Gastrocnemius medialis (tissue), 4 donors: ENCODE measurements at regions not wholly inside any gene's neighbourhood (a gene's known extent, or its start where the extent isn't known, plus 50 kb on each side); places are given as distances from the start of the nearest gene placed in this dataset.

Source experiments
- CTCF ChIP-seq, 5 experiments: fragments of 450-650 bp in 3 of 5; fragments of 200-600 bp in 2 of 5; sonication (generic) in 2 of 5; IDR thresholded peaks in 4 of 5; conservative IDR thresholded peaks in 1 of 5; 1 replicate in 4 of 5; 2 replicates in 1 of 5; pipeline ENCODE4 v1.5.1; 2016 to 2019; ENCODE audit warnings: antibody characterized with exemption in 5 of 5, mild to moderate bottlenecking in 3 of 5, moderate library complexity in 3 of 5
- POLR2A ChIP-seq, 2 donors: fragments of 450-650 bp; IDR thresholded peaks; one replicate each; pipeline ENCODE4 v1.6.1; 2017; ENCODE audit warnings: antibody characterized with exemption in 2 of 2, mild to moderate bottlenecking in 2 of 2, moderate library complexity in 2 of 2

DNA sequence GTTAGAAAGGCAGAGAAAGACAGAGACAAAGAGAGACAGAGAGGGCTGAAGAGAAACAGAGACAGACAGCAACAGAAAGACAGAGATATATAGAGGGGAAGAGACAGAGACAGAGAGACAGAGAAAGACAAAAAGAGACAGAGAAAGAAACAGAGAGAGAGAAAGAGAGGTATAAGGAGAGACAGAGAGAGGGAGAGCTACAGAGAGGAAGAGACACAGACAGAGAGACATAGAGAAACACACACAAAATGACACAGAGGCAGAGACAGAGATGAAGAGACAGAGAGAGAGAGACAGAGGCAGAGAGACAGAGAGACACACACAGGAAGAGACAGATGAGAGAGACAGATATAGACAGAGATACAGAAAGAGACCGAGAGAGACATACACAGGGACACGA is 168.6 kb downstream of the TMEM121 start:
- TF ChIP-seq POLR2A (IDR thresholded peaks at IDR 0.05): no peak
- no peak for TF ChIP-seq CTCF (IDR thresholded peaks at IDR 0.05 in 4 of 5, conservative IDR thresholded peaks at IDR 0.05 in 1 of 5)
